GM23248 (cell line): ENCODE measurements at regions not wholly inside any gene's neighbourhood (a gene's known extent, or its start where the extent isn't known, plus 50 kb on each side); places are given as distances from the start of the nearest gene placed in this dataset.

Source experiments
- EZH2 ChIP-seq: fragments of 200-600 bp; sonication (generic); IDR thresholded peaks from 2 replicates; pipeline ENCODE4 v1.6.1; 2018; ENCODE audit warnings: antibody characterized with exemption, mild to moderate bottlenecking; ENCODE audit not compliant: insufficient read depth, poor library complexity, severe bottlenecking
- EZH2phosphoT487 ChIP-seq: fragments of 200-600 bp; sonication (generic); IDR thresholded peaks from 2 replicates; pipeline ENCODE4 v1.6.1; 2018; ENCODE audit warnings: antibody characterized with exemption, moderate library complexity, mild to moderate bottlenecking, low read depth; ENCODE audit not compliant: insufficient read depth

DNA sequence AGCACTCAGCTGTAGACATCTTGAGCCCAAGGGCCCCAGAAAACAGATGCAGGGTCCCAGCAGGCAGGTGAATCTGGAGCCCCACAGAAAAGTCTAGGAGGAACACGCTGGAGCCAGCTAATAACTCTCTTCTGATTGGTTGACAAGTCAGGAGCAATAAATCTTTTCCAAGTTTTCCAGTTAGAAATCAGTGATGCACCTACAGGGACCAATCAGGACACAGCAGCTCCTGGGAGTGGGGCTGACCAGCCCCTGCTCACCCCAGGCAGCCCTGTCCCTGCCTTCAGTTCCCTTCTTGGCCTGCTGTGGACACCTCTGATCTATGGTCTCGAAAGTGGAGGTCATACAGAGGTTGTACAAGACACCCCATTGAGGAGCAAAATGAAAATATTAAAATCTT lies 75.7 kb downstream of the KCNF1 start:
- no peak for TF ChIP-seq EZH2phosphoT487
- no peak for TF ChIP-seq EZH2
